IMR-90 (cell line): ENCODE measurements at regions not wholly inside any gene's neighbourhood (a gene's known extent, or its start where the extent isn't known, plus 50 kb on each side); places are given as distances from the start of the nearest gene placed in this dataset.

Experiments
- ATAC-seq: fragments of 200-7000 bp; cut with Tn5 transposase; 2 replicates; pipeline ENCODE4 v1.9.1; 2020; ENCODE audit warnings: low read depth, mild to moderate bottlenecking, moderate library complexity
- BruUV-seq: library from RNA; stranded (reverse); fragments of 400-500 nt; replicated peaks from 2 replicates; lab custom pipeline; 2021; lab: Mats Ljungman, UMichigan
- CTCF ChIA-PET: fragments of 300-600 bp; formaldehyde crosslinking; extraction: SDS; loops from one replicate; lab custom pipeline; 2021; ENCODE audit warnings: antibody characterized with exemption; lab: Yijun Ruan, JAX
- POLR2A ChIA-PET: fragments of 300-600 bp; sonication (Branson Sonifier 250); formaldehyde crosslinking; loops from one replicate; lab custom pipeline; 2022; ENCODE audit warnings: antibody characterized with exemption; ENCODE audit not compliant: unreplicated experiment; lab: Charles Lee
- DNase-seq: peaks from one replicate; pipeline ENCODE4 v3.0.0; 2013
- H2AFZ ChIP-seq: replicated peaks from 2 replicates; pipeline ENCODE3; 2013; ENCODE audit warnings: low read length, mild to moderate bottlenecking; ENCODE audit not compliant: poor library complexity
- H2AK5ac ChIP-seq: 2 replicates; pipeline ENCODE4 v1.6.1; 2013; ENCODE audit warnings: low read depth, low read length, inconsistent platforms
- H2AK9ac ChIP-seq: replicated peaks from 2 replicates; pipeline ENCODE3; 2013; ENCODE audit warnings: mild to moderate bottlenecking, low read depth, low read length, moderate library complexity; ENCODE audit not compliant: poor library complexity
- H2BK120ac ChIP-seq: 2 replicates; pipeline ENCODE4 v1.6.1; 2013; ENCODE audit warnings: low read depth, low read length, inconsistent platforms
- H2BK15ac ChIP-seq: 3 replicates; pipeline ENCODE4 v1.6.1; 2013; ENCODE audit warnings: low read depth, low read length, inconsistent platforms
- H2BK20ac ChIP-seq: 2 replicates; pipeline ENCODE4 v1.6.1; 2013; ENCODE audit warnings: low read depth, mild to moderate bottlenecking, inconsistent platforms, low read length, moderate library complexity
- H2BK5ac ChIP-seq: 2 replicates; pipeline ENCODE4 v1.6.1; 2013; ENCODE audit warnings: mild to moderate bottlenecking, low read depth, low read length, inconsistent platforms; ENCODE audit not compliant: poor library complexity, severe bottlenecking
- H3K14ac ChIP-seq: replicated peaks from 2 replicates; pipeline ENCODE4 v1.6.1; 2013; ENCODE audit warnings: low read depth, low read length, inconsistent platforms
- H3K18ac ChIP-seq: 2 replicates; pipeline ENCODE4 v1.6.1; 2013; ENCODE audit warnings: low read depth, low read length, control low read depth
- H3K23ac ChIP-seq: 2 replicates; pipeline ENCODE4 v1.6.1; 2013; ENCODE audit warnings: low read depth, low read length, inconsistent platforms
- H3K27ac ChIP-seq: 2 replicates; pipeline ENCODE4 v1.5.1; 2013; ENCODE audit warnings: mild to moderate bottlenecking, control low read depth, low read length; ENCODE audit not compliant: insufficient read depth
- H3K27me3 ChIP-seq: 2 replicates; pipeline ENCODE4 v1.6.1; 2013; ENCODE audit warnings: low read length; ENCODE audit not compliant: control insufficient read depth, insufficient read depth
- H3K36me3 ChIP-seq: 2 replicates; pipeline ENCODE4 v1.6.1; 2013; ENCODE audit warnings: low read length, mixed read lengths; ENCODE audit not compliant: control insufficient read depth, insufficient read depth
- H3K4ac ChIP-seq: 2 replicates; pipeline ENCODE4 v1.6.1; 2013; ENCODE audit warnings: low read depth, low read length, inconsistent platforms
- H3K4me1 ChIP-seq: 2 replicates; pipeline ENCODE4 v1.6.1; 2013; ENCODE audit warnings: low read length, mixed read lengths; ENCODE audit not compliant: control insufficient read depth, insufficient read depth
- H3K4me2 ChIP-seq: 2 replicates; pipeline ENCODE4 v1.6.1; 2013; ENCODE audit warnings: low read depth, mild to moderate bottlenecking, control low read depth, low read length, moderate library complexity
- H3K4me3 ChIP-seq: 2 replicates; pipeline ENCODE4 v1.5.1; 2013; ENCODE audit warnings: low read depth, mild to moderate bottlenecking, control low read depth, low read length, moderate library complexity; ENCODE audit not compliant: insufficient read depth
- H3K56ac ChIP-seq: 2 replicates; pipeline ENCODE4 v1.6.1; 2013; ENCODE audit warnings: low read length, inconsistent platforms; ENCODE audit not compliant: insufficient read depth; ENCODE audit errors: extremely low read depth
- H3K79me1 ChIP-seq, 2 experiments: 2 replicates each; pipeline ENCODE4 v1.6.1; 2013; ENCODE audit warnings: low read length in 2 of 2, inconsistent platforms in 1 of 2, low read depth in 1 of 2
- H3K9ac ChIP-seq: 2 replicates; pipeline ENCODE4 v1.6.1; 2013; ENCODE audit warnings: low read depth, low read length, control low read depth
- H3K9me1 ChIP-seq: 2 replicates; pipeline ENCODE4 v1.6.1; 2013; ENCODE audit warnings: low read length, inconsistent platforms; ENCODE audit not compliant: insufficient read depth
- H3K9me3 ChIP-seq: 2 replicates; pipeline ENCODE4 v1.6.1; 2013; ENCODE audit warnings: low read length; ENCODE audit not compliant: control insufficient read depth, insufficient read depth
- H4K20me1 ChIP-seq: 2 replicates; pipeline ENCODE4 v1.6.1; 2013; ENCODE audit warnings: low read length, inconsistent platforms; ENCODE audit not compliant: insufficient read depth
- H4K5ac ChIP-seq: 2 replicates; pipeline ENCODE4 v1.6.1; 2013; ENCODE audit warnings: mild to moderate bottlenecking, low read depth, low read length, control low read depth
- H4K8ac ChIP-seq, 2 experiments: 2 replicates each; pipeline ENCODE4 v1.6.1; 2013; ENCODE audit warnings: low read depth in 2 of 2, low read length in 2 of 2, control low read depth in 1 of 2, inconsistent platforms in 1 of 2
- H4K91ac ChIP-seq: 2 replicates; pipeline ENCODE4 v1.6.1; 2013; ENCODE audit warnings: low read depth, low read length, inconsistent platforms; ENCODE audit not compliant: insufficient read depth
- BHLHE40 ChIP-seq: fragments of 150-350 bp; IDR thresholded peaks from 2 replicates; pipeline ENCODE4 v1.6.1; 2016; ENCODE audit warnings: mild to moderate bottlenecking, low read depth, low read length
- CEBPB ChIP-seq: IDR thresholded peaks from 2 replicates; pipeline ENCODE4 v1.6.1; 2012; ENCODE audit warnings: low read depth, low read length, improper control_type of control experiment
- CHD1 ChIP-seq: IDR thresholded peaks from 2 replicates; pipeline ENCODE4 v1.6.1; 2012; ENCODE audit warnings: low read depth, low read length, improper control_type of control experiment
- FOS ChIP-seq: fragments of 150-350 bp; IDR thresholded peaks from 2 replicates; pipeline ENCODE4 v1.6.1; 2016; ENCODE audit warnings: low read depth, low read length
- NFE2L2 ChIP-seq: fragments of 150-350 bp; IDR thresholded peaks from 2 replicates; pipeline ENCODE4 v1.6.1; 2016; ENCODE audit warnings: low read depth, mild to moderate bottlenecking, low read length
- POLR2A ChIP-seq: IDR thresholded peaks from 2 replicates; pipeline ENCODE4 v1.6.1; 2012; ENCODE audit warnings: mild to moderate bottlenecking, low read depth, low read length
- RFX5 ChIP-seq: IDR thresholded peaks from 2 replicates; pipeline ENCODE4 v1.8.0; 2012; ENCODE audit warnings: low read depth, mild to moderate bottlenecking, low read length, moderate library complexity
- WGBS, 2 experiments: methylation state at CpG; one replicate each; pipeline versions ENCODE4 v1.1.5 to v1.1.7; 2013; ENCODE audit warnings: missing lambda C conversion rate in 2 of 2; ENCODE audit not compliant: insufficient read length in 1 of 2; ENCODE audit errors: extremely low coverage in 2 of 2; 5-methylcytosine and 5-hydroxymethylcytosine counted together
- dilution Hi-C: fragments of 300-500 bp; cut with HindIII; formaldehyde crosslinking; loops from one replicate; pipeline ENCODE4 v1.14.3; 2018; ENCODE audit warnings: low sequenced_read_pairs; ENCODE audit not compliant: unreplicated experiment
- in situ Hi-C: fragments of 300-500 bp; cut with MboI; formaldehyde crosslinking; loops from 3 replicates; pipeline ENCODE4 v1.14.3; 2019; ENCODE audit warnings: low sequenced_read_pairs, inconsistent platforms, mixed read lengths
- intact Hi-C: fragments of 100-400 bp; cut with micrococcal nuclease; formaldehyde crosslinking; loops from 2 replicates; pipeline ENCODE4 v1.10.0; 2022

GRCh38 chr4:123835831-123836590, 439.4 kb downstream of the SPRY1 start:
- dilution Hi-C loops: no loop called here
- peak overlapping the region; percentile 26 for H2BK5ac ChIP-seq
- no peak overlapping the region; the same call in 1 of the 2 replicates for H3K4ac ChIP-seq
- H3K36me3 ChIP-seq: no peaks in the 10 kb centered on the region
- no peak overlapping the region for H3K23ac ChIP-seq
- no peak overlapping the region for H2AFZ ChIP-seq
- no peak overlapping the region for H4K8ac ChIP-seq
- peaks cover 11% of the 10 kb centered on the region for H3K4me1 ChIP-seq
- H2AK9ac ChIP-seq: no peak overlapping the region
- H2BK120ac ChIP-seq: no peak overlapping the region; the same call in 1 of the 2 replicates
- no peak overlapping the region for H2AK5ac ChIP-seq
- ChIA-PET CTCF (interaction anchor here (0.8 kb wide), 1 partner anchor 21 kb away, joined by 3 read pairs; no protein-coding TSS in a partner anchor), POLR2A (no interaction called here)
- H3K9me1 ChIP-seq: peaks cover 6% of the 10 kb centered on the region
- no peak overlapping the region for H3K18ac ChIP-seq
- H4K5ac ChIP-seq: no peak overlapping the region
- H4K20me1 ChIP-seq: no peaks in the 10 kb centered on the region
- no peak overlapping the region for H2BK15ac ChIP-seq
- H3K4me2 ChIP-seq: no peak overlapping the region
- in situ Hi-C loops: no loop called here
- ATAC-seq (no peak), DNase-seq (no peak)
- H2BK20ac ChIP-seq: no peak overlapping the region
- no peak for TF ChIP-seq RFX5
- TF ChIP-seq BHLHE40: no peak
- TF ChIP-seq FOS: no peak
- no peak for TF ChIP-seq POLR2A
- TF ChIP-seq NFE2L2: no peak
- no peak for TF ChIP-seq CEBPB
- TF ChIP-seq CHD1: no peak
- no TSS peak for BruUV-seq
- no peak overlapping the region for H4K91ac ChIP-seq
- no peak overlapping the region for H3K27ac ChIP-seq
- intact Hi-C loops: loop anchor here (10.0 kb wide), 1 partner anchor 429 kb away; no protein-coding TSS in a partner anchor
- H3K4me3 ChIP-seq: no peak overlapping the region
- H3K79me1 ChIP-seq: no peaks in the 10 kb centered on the region
- WGBS, 2 experiments: no CpG with 5 or more reads among the region's 4 CpGs
- H3K14ac ChIP-seq: no peak overlapping the region
- H3K9ac ChIP-seq: no peak overlapping the region
- no peak overlapping the region for H3K56ac ChIP-seq
- no peaks in the 10 kb centered on the region for H3K27me3 ChIP-seq
- H3K9me3 ChIP-seq: no peaks in the 10 kb centered on the region
